Thyroid gland (tissue), 4 donors: ENCODE measurements at regions not wholly inside any gene's neighbourhood (a gene's known extent, or its start where the extent isn't known, plus 50 kb on each side); places are given as distances from the start of the nearest gene placed in this dataset.

Experiments used
- POLR2A ChIP-seq, 2 donors: fragments of 450-650 bp; IDR thresholded peaks; one replicate each; pipeline ENCODE4 v1.6.1; 2017; ENCODE audit warnings: antibody characterized with exemption in 2 of 2, mild to moderate bottlenecking in 2 of 2, moderate library complexity in 1 of 2
- TF ChIP-seq, protein P1 (sequence below), 6 experiments: fragments of 200-600 bp in 3 of 6; fragments of 450-650 bp in 3 of 6; sonication (generic) in 3 of 6; IDR thresholded peaks; one replicate each; pipeline ENCODE4 v1.5.1; 2016 to 2019; ENCODE audit warnings: antibody characterized with exemption in 6 of 6, mild to moderate bottlenecking in 2 of 6, inconsistent platforms in 1 of 6, moderate library complexity in 1 of 6

DNA sequence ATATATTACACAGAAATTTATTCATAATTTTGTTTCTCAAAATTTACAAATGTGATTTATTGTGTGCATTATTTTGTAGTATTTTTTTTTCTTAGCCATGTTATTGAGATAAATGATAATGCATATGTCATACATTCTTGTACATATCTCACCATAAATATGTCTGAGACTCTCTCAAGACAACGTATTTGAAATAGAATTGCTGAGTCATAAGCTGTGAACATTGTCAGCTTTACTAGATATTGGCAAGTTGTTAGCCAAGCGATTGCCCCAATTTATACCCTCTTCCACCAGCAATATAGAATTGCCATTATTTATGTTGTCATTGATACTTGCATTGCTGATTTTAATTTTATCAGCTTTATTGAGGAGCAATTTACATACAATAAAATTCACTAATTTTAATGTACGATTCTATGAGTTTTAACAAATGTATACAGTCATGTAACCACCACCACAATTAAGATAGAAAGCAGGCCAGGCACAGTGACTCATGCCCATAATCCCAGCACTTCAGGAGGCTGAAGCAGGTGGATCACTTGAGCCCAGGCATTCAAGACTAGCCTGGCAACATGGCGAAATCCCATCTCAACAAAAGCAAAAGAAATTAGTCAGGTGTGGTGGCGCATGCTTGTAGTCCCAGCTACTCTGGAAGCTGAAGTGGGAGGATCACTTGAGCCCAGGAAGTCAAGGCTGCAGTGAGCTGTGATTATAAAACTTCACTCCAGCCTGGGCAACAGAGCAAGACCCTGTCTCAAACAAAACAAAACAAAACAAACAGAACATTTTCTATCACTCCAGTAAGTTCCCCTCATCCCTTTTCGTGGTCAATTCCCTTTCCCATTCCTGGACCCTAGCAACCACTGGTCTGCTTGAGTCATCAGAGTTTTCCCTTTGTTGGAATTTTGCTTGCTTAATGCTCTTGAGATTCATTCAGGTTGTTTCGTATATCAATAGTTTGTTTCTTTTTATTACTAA, 373.1 kb downstream of the MFSD1 start:
- TF ChIP-seq, protein P1, sequence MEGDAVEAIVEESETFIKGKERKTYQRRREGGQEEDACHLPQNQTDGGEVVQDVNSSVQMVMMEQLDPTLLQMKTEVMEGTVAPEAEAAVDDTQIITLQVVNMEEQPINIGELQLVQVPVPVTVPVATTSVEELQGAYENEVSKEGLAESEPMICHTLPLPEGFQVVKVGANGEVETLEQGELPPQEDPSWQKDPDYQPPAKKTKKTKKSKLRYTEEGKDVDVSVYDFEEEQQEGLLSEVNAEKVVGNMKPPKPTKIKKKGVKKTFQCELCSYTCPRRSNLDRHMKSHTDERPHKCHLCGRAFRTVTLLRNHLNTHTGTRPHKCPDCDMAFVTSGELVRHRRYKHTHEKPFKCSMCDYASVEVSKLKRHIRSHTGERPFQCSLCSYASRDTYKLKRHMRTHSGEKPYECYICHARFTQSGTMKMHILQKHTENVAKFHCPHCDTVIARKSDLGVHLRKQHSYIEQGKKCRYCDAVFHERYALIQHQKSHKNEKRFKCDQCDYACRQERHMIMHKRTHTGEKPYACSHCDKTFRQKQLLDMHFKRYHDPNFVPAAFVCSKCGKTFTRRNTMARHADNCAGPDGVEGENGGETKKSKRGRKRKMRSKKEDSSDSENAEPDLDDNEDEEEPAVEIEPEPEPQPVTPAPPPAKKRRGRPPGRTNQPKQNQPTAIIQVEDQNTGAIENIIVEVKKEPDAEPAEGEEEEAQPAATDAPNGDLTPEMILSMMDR (IDR thresholded peaks at IDR 0.05) = no peak
- no peak for TF ChIP-seq POLR2A (IDR thresholded peaks at IDR 0.05)
